Muscle layer of colon (tissue), 2 donors: ENCODE measurements at regions not wholly inside any gene's neighbourhood (a gene's known extent, or its start where the extent isn't known, plus 50 kb on each side); places are given as distances from the start of the nearest gene placed in this dataset.

ENCODE experiments used
- H3K27ac ChIP-seq: one replicate; pipeline ENCODE4 v1.7.0; 2013; ENCODE audit warnings: low read depth, mild to moderate bottlenecking, low read length, moderate library complexity
- H3K27me3 ChIP-seq, 2 donors: one replicate each; pipeline ENCODE4 v1.7.0; 2013; ENCODE audit warnings: low read length in 2 of 2, mild to moderate bottlenecking in 2 of 2; ENCODE audit not compliant: insufficient read depth in 2 of 2, control insufficient read depth in 1 of 2
- H3K36me3 ChIP-seq: one replicate; pipeline ENCODE4 v1.7.0; 2013; ENCODE audit warnings: mild to moderate bottlenecking, low read length; ENCODE audit not compliant: insufficient read depth
- H3K4me1 ChIP-seq: one replicate; pipeline ENCODE4 v1.7.0; 2013; ENCODE audit warnings: mild to moderate bottlenecking, low read length; ENCODE audit not compliant: insufficient read depth
- H3K4me3 ChIP-seq, 2 donors: one replicate each; pipeline ENCODE4 v1.7.0; 2013; ENCODE audit warnings: low read length in 2 of 2, low read depth in 1 of 2, mild to moderate bottlenecking in 1 of 2, moderate library complexity in 1 of 2
- H3K9ac ChIP-seq: one replicate; pipeline ENCODE4 v1.7.0; 2013; ENCODE audit warnings: low read length
- H3K9me3 ChIP-seq: one replicate; pipeline ENCODE4 v1.7.0; 2013; ENCODE audit warnings: mild to moderate bottlenecking, low read length
- donor health status: abdominal sarcoma.
- donor health status: Adenocarcinoma of cecum.

- Histone ChIP-seq H3K9me3 (no peaks in the 10 kb centered on the region), H3K36me3 (no peaks in the 10 kb centered on the region), H3K9ac (no peak overlapping the region), H3K27ac (no peak overlapping the region), H3K27me3 (no peaks in the 10 kb centered on the region), H3K4me1 (no peaks in the 10 kb centered on the region), H3K4me3 (no peak overlapping the region)
Measured at GRCh38 chr12:118870551-118870950, 110.8 kb upstream of the SRRM4 start.

GRCh38 chr12:118874698-118875548 lies 106.4 kb upstream of the SRRM4 start:
- Histone ChIP-seq H3K4me1 (no peaks in the 10 kb centered on the region), H3K36me3 (no peaks in the 10 kb centered on the region), H3K27ac (no peak overlapping the region), H3K9me3 (no peaks in the 10 kb centered on the region), H3K9ac (no peak overlapping the region), H3K4me3 (no peak overlapping the region), H3K27me3 (no peaks in the 10 kb centered on the region)

GRCh38 chr12:118880720-118881493 lies 100.4 kb upstream of the SRRM4 start:
- H3K27me3 ChIP-seq: no peaks in the 10 kb centered on the region
- no peak overlapping the region for H3K9ac ChIP-seq
- H3K4me3 ChIP-seq: no peak overlapping the region
- H3K27ac ChIP-seq: no peak overlapping the region
- H3K36me3 ChIP-seq: no peaks in the 10 kb centered on the region
- no peaks in the 10 kb centered on the region for H3K4me1 ChIP-seq
- H3K9me3 ChIP-seq: no peaks in the 10 kb centered on the region

GRCh38 chr12:118884226-118884625 lies 97.1 kb upstream of the SRRM4 start:
- Histone ChIP-seq H3K27me3 (no peaks in the 10 kb centered on the region), H3K4me1 (no peaks in the 10 kb centered on the region), H3K36me3 (no peaks in the 10 kb centered on the region), H3K9ac (no peak overlapping the region), H3K9me3 (no peaks in the 10 kb centered on the region), H3K4me3 (no peak overlapping the region), H3K27ac (no peak overlapping the region)

GRCh38 chr12:118900993-118901392 lies 80.3 kb upstream of the SRRM4 start:
- H3K9ac ChIP-seq: no peak overlapping the region

GRCh38 chr12:118908811-118909210 lies 72.5 kb upstream of the SRRM4 start:
- Histone ChIP-seq H3K9ac (no peak overlapping the region), H3K27ac (no peak overlapping the region), H3K36me3 (no peaks in the 10 kb centered on the region), H3K4me1 (no peaks in the 10 kb centered on the region), H3K9me3 (no peaks in the 10 kb centered on the region), H3K27me3 (no peaks in the 10 kb centered on the region), H3K4me3 (no peak overlapping the region)

More at GRCh38 chr12:118900993-118901392, 80.3 kb upstream of the SRRM4 start:
- no peaks in the 10 kb centered on the region for H3K9me3 ChIP-seq
- no peak overlapping the region for H3K27ac ChIP-seq
- no peak overlapping the region for H3K4me3 ChIP-seq
- H3K27me3 ChIP-seq: no peaks in the 10 kb centered on the region
- no peaks in the 10 kb centered on the region for H3K4me1 ChIP-seq
- H3K36me3 ChIP-seq: no peaks in the 10 kb centered on the region

GRCh38 chr12:118912697-118913270 lies 68.6 kb upstream of the SRRM4 start:
- Histone ChIP-seq H3K27me3 (no peaks in the 10 kb centered on the region), H3K9me3 (no peaks in the 10 kb centered on the region), H3K4me3 (no peak overlapping the region), H3K36me3 (no peaks in the 10 kb centered on the region), H3K9ac (no peak overlapping the region), H3K27ac (no peak overlapping the region), H3K4me1 (no peaks in the 10 kb centered on the region)

GRCh38 chr12:118921761-118922160 lies 59.6 kb upstream of the SRRM4 start:
- Histone ChIP-seq H3K36me3 (no peaks in the 10 kb centered on the region), H3K4me3 (no peak overlapping the region), H3K9me3 (no peaks in the 10 kb centered on the region), H3K9ac (no peak overlapping the region), H3K27me3 (no peaks in the 10 kb centered on the region), H3K4me1 (no peaks in the 10 kb centered on the region), H3K27ac (no peak overlapping the region)

GRCh38 chr12:118922405-118922804 lies 58.9 kb upstream of the SRRM4 start:
- no peak overlapping the region for H3K9ac ChIP-seq
- H3K4me3 ChIP-seq: no peak overlapping the region
- H3K36me3 ChIP-seq: no peaks in the 10 kb centered on the region
- no peaks in the 10 kb centered on the region for H3K27me3 ChIP-seq
- H3K4me1 ChIP-seq: no peaks in the 10 kb centered on the region
- no peaks in the 10 kb centered on the region for H3K9me3 ChIP-seq
- H3K27ac ChIP-seq: no peak overlapping the region

- Histone ChIP-seq H3K36me3 (no peaks in the 10 kb centered on the region), H3K27ac (no peak overlapping the region), H3K9ac (no peak overlapping the region), H3K4me1 (no peaks in the 10 kb centered on the region), H3K9me3 (no peaks in the 10 kb centered on the region), H3K4me3 (no peak overlapping the region), H3K27me3 (no peaks in the 10 kb centered on the region)
Measured at GRCh38 chr12:118925407-118925806, 55.9 kb upstream of the SRRM4 start.

- Histone ChIP-seq H3K9me3 (no peaks in the 10 kb centered on the region), H3K36me3 (no peaks in the 10 kb centered on the region), H3K9ac (no peak overlapping the region), H3K27ac (no peak overlapping the region), H3K4me1 (no peaks in the 10 kb centered on the region), H3K4me3 (no peak overlapping the region), H3K27me3 (no peaks in the 10 kb centered on the region)
Measured at GRCh38 chr12:118925826-118926225, 55.5 kb upstream of the SRRM4 start.
